ENCODE measurements at regions not wholly inside any gene's neighbourhood (a gene's known extent, or its start where the extent isn't known, plus 50 kb on each side); places are given as distances from the start of the nearest gene placed in this dataset.

GRCh38 chr6:3654898-3655297 is 96.6 kb downstream of the PXDC1 start:
- TF ChIP-seq, protein P1, sequence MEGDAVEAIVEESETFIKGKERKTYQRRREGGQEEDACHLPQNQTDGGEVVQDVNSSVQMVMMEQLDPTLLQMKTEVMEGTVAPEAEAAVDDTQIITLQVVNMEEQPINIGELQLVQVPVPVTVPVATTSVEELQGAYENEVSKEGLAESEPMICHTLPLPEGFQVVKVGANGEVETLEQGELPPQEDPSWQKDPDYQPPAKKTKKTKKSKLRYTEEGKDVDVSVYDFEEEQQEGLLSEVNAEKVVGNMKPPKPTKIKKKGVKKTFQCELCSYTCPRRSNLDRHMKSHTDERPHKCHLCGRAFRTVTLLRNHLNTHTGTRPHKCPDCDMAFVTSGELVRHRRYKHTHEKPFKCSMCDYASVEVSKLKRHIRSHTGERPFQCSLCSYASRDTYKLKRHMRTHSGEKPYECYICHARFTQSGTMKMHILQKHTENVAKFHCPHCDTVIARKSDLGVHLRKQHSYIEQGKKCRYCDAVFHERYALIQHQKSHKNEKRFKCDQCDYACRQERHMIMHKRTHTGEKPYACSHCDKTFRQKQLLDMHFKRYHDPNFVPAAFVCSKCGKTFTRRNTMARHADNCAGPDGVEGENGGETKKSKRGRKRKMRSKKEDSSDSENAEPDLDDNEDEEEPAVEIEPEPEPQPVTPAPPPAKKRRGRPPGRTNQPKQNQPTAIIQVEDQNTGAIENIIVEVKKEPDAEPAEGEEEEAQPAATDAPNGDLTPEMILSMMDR (IDR thresholded peaks at IDR 0.05): no peak
- no peak for TF ChIP-seq POLR2A (IDR thresholded peaks at IDR 0.05)

Measured in testis (tissue), 2 donors.